Hematopoietic multipotent progenitor cell treated with erythropoietin and hydrocortisone succinate and interleukin-3 and kit ligand, for 15 days (in vitro differentiated cells): ENCODE measurements at regions not wholly inside any gene's neighbourhood (a gene's known extent, or its start where the extent isn't known, plus 50 kb on each side); places are given as distances from the start of the nearest gene placed in this dataset.

Experiments
- DNase-seq: peaks from one replicate; pipeline ENCODE4 v3.0.0-alpha.2; 2015; ENCODE audit warnings: low spot score

DNA sequence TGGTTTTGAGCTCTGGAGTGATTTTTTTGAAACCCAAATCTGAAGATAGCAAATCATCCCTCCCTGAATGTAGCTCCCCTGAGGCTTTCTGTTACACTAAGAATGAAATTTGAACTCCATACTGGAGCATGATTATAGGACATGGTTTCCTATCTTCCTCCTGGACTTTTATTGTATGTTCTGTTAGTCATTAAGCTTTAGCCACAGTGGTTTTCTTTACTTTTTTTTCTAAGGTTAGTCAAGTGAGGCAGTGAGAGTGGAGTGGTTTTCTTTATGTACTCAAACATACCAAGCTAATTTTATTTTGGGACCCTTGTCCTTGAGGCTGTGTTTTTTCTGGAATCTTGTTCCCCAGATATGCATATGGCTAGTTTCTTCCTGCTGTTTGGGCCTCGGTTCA lies 55.2 kb upstream of the FRMD4B start:
- no peak for DNase-seq

DNA sequence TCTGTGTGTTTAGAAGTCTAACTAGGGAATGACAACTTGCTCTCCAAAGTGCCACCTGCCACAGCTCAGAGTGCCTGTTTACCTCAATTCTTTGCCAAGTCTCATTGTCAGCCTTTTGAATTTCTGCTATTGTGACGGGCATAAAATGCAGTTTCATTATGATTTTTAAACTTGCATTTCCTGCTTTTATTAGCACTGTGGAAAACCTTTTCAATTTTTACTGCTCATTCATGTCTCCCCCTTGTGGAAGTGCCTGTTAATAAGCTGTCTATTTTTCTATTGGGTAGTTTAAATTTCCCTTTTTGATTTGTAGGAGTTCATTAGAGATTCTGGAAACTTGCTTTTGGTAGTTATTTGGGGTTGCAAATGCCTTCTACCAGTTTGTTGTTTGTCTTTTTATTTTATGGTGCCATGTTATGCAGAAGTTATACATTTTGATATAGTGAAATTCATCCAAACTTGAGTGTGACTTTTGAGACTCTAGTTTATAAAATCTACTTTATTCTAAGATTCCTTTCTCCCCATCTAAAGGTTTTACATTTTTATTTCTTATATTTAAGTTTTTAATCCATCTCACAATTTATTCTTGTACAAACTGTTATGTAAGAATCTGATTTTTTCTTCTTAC lies 53.9 kb upstream of the FRMD4B start:
- DNase-seq = no peak

DNA sequence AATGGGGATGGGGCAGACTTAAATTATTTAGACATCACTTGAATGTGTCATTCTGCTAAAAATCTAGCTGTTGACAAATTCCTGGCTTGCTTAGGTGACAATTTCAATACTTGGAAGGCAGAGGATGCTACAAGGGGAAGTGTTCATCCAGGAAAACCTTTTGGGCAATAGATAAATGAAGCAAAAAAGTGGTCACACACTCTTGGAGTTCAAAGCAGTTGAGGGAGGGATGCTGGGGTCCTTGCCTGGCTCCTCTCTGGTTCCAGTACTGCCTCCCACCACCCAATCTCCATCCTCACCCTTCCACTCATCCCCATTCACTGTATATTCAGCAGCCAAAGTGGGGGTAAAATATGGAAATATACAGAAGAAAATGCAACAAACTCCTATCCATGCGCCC lies 52.6 kb upstream of the FRMD4B start:
- DNase-seq = no peak

DNA sequence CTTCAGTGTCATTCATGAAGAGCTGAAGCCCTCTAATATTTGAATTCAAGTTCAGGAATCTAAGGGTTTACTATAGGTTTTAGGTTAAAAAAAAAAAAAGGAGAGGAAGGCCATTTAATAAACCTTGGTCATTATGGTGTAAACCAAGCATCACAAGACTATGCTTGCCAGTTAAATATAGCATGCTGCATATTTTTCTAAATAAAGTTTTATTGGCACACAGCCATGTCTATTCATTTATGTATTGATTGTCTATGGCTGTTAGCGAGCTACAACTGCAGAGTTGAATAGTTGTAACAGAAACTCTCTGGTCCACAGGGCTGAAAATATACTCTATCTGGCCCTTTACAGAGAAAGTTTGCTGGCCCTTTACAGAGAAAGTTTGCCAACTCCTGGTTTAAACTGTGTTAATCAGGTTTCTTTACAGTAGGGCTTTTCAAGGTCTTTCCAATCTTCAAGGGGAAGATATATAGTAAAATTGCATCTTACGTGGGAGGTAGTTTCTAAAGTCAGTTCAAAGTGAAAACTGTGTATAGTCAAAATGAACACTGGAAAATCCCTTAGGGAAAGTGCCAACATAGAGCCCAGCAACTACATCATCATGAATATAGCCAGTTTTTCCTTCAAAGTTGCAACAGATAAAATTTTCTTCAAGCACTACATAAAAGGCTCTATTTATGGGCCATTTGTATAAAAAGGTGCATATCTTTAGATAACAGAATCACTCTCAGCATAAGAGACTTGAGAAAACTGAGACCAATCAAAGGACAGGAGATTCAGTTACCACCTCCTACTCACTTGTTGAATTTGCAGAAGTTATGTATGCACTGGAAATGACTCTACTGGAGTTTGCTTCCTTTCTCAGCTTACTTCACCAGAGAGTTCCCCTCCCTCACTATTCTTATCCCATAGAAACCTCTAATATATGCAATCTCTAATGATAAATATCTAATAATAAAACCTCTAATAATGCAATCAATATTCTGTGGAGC lies 49.7 kb upstream of the FRMD4B start:
- DNase-seq = no peak
